ENCODE measurements at regions not wholly inside any gene's neighbourhood (a gene's known extent, or its start where the extent isn't known, plus 50 kb on each side); places are given as distances from the start of the nearest gene placed in this dataset.

- DNase-seq = no peak
Measured at GRCh38 chr16:85550953-85551924, 61.9 kb upstream of the GSE1 start.

- DNase-seq = no peak
Measured at GRCh38 chr16:85552980-85553435, 60.1 kb upstream of the GSE1 start.

- DNase-seq = peak; percentile 51 to 62
Measured at GRCh38 chr16:85553436-85554113, 59.5 kb upstream of the GSE1 start.

DNA sequence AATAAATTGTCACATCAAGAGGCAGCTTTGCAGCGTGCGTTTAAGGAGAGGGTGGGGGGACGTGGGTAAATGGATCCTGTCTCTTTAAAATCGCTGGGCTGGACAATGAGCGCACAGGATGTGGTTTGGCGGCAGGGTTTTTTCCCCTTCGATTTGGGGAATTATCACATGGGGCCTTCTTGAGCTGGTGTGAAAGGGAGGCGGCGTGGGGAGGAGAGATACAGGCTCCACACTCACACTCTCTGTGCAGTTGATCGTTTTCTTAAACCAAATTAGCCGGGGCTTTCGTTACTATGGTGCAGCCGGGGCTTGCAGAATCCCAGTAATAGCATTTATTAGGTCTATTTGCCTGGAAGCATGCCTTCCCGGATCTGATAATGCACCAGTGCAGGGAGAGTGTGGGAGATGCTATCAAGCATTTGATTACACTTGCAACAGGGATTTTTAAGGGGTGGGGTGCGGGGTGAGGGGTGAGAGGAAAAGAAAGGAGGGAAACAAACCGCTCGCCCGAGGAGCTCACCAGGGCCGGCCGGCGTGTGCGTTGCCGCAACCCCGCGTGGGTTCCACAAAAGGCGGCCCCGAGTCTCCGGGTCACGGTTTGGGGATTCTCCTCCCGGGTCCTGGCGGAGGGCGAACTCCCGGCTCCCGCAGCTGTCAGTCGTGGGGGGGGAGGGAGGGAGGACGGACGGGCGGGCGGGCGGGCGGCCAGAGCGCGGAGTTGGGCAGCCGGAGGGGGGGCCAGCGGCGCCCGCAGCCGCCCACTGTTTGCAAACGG is 58.8 kb upstream of the GSE1 start:
- DNase-seq = peak in 1 of 2 experiments; percentile 44

DNA sequence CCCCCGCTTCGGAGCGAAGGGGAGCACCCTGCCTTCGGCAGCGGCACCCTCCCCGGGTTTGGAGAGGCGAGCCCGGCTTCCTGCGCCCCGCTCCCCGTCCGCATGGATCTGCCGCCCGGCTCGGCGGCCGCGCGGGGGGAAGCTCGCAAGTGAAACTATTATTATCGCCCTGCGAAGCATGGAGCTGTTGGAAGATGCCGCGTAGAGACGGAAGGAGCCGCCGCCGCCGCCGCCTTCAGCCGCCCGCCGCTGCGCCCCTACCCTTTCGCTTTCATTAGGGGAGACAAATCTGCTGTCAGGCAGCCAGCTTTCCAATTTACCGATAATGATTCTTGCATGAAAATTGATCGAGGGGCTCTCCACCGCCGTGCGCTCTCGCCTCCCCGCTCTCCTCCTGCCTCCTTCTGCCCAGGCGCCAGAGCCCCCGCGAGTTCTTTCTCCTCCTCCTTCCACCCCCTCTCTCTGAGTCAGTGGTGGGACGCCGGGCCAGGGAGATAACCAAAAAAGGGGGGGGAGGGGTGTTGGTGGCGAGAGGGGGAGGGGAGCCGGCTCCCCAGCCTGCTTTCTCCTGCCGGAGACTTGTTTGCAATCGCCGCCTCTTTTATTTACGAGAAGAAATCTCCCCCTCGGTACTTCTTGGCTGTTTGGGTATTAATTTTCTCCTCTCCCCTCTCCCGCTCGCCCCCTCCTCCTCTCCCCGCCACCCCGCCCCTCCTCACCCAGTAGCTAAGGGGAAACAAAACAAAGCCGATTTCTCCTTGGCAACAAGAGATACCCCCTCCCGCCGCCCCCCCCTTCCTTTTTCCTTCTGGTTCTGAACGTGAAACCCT is 58.0 kb upstream of the GSE1 start:
- peak; percentile 32 to 39 for DNase-seq

- DNase-seq = no peak
Measured at GRCh38 chr16:85555719-85556455, 57.2 kb upstream of the GSE1 start.

GRCh38 chr16:85556456-85557082 is 56.6 kb upstream of the GSE1 start:
- DNase-seq = peak in 1 of 2 experiments; percentile 8

DNA sequence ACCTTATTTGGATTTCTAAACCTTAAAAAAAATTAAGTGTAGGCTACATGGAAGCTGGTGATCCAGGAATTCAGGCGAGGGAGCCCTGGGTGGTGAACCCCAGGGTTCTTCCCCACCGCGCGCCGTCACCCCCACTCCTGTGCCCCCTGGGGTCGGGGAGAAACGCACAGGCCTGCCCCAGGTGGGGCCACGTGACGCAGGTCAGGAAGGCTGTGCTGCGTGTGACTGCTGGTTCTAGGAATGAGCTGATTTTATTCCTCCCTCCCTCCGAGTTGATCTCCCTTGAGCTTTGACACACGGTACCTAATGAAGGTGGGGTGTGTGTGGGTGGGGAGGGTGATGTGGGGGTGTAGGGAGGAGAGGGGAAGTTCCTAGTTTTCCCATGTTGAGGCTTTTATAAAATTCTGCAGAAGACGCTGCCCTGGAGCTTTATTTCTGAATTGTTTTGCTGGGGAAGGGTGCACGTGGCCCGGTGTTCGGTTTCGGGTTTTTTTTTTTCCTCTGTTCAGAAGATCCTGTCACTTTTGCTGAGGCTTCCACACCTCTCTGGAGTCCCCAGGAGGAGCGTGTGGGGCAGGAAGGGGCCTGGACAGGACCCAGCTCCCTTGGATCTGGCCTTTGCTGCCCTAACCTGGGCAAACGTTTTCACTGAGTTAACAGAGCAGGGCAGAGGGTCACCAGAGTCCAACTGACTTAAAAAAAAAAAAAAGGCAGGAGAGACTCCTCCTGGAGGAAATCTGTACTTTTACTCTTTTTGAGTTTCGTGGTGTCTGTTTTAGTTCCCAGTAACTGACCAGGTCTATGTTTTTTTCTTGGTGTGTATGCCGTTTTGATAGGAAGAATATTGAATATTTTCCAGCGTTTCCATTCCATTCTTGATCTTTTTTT is 55.8 kb upstream of the GSE1 start:
- DNase-seq = no peak

- DNase-seq = no peak
Measured at GRCh38 chr16:85557971-85558657, 55.0 kb upstream of the GSE1 start.

GRCh38 chr16:85560932-85561247 is 52.2 kb upstream of the GSE1 start:
- DNase-seq = no peak

- DNase-seq = no peak
Measured at GRCh38 chr16:85561248-85562092, 51.7 kb upstream of the GSE1 start.

DNA sequence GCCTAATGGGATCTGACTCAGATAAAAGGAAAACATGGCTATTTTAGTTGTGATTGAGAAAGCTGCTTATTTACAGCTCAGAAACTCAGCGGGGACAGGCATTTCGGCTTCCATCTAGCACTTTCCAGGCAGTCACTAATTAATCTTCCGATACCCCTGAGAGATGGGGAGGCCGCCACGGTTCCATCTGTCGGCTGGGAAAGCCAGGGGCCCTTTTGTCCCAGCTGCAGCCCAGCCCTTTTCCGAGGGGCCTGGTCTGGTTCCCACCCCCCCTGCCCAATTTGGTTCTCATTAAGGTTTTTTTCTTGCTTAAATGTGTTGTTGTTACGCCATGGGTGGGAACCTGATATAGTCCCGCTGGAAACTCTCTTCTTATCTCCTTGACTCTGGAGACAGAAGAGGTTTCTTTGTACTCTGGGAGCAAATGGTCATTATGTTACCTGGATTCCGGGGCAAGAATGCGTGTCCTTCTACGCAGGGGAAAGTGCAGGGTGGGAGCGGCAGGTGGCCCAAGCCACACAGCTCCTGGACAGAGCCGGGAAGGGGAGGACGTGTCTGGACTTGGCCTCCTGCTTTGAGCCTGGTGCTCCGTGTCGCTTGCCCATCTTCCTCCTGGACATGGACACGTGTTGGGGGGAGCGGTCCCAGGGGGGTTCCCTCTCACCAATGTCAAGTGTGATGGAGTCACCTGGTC is 50.9 kb upstream of the GSE1 start:
- no peak for DNase-seq

- DNase-seq = no peak
Measured at GRCh38 chr16:85563034-85563433, 50.1 kb upstream of the GSE1 start.

Data from NCI-H1930 (cell line).